ENCODE measurements at regions not wholly inside any gene's neighbourhood (a gene's known extent, or its start where the extent isn't known, plus 50 kb on each side); places are given as distances from the start of the nearest gene placed in this dataset.

DNA sequence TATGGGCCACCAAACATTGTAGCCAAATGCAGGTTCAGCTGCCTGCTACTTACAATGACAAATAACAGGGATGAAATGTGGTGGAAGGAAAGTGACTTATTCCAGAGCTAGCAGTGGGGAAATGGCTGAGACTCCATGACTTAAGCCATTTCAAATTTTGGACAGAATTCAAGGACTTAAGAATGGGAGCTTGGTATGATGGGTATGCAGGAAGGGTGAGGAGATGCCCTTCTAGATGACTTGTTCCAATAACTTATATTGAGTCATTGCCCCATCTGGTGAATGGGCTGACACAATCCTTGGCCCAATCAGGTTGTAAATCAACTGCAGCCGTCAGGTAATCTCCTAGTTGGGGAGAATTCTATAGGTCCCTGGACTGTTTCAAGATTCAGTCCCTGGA is 230.7 kb upstream of the SGCD start:
- TF ChIP-seq, protein P1, sequence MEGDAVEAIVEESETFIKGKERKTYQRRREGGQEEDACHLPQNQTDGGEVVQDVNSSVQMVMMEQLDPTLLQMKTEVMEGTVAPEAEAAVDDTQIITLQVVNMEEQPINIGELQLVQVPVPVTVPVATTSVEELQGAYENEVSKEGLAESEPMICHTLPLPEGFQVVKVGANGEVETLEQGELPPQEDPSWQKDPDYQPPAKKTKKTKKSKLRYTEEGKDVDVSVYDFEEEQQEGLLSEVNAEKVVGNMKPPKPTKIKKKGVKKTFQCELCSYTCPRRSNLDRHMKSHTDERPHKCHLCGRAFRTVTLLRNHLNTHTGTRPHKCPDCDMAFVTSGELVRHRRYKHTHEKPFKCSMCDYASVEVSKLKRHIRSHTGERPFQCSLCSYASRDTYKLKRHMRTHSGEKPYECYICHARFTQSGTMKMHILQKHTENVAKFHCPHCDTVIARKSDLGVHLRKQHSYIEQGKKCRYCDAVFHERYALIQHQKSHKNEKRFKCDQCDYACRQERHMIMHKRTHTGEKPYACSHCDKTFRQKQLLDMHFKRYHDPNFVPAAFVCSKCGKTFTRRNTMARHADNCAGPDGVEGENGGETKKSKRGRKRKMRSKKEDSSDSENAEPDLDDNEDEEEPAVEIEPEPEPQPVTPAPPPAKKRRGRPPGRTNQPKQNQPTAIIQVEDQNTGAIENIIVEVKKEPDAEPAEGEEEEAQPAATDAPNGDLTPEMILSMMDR (IDR thresholded peaks at IDR 0.05; ENCODE audit: low read depth, low read length, missing control alignments), result no peak
- H3K4me3 ChIP-seq (ENCODE audit: low read depth, low read length), result no peak overlapping the region
- no peak for DNase-seq (ENCODE audit: low read depth)
- in situ Hi-C loops (cut with HindIII; ENCODE audit: low sequenced_read_pairs), result no loop called here

DNA sequence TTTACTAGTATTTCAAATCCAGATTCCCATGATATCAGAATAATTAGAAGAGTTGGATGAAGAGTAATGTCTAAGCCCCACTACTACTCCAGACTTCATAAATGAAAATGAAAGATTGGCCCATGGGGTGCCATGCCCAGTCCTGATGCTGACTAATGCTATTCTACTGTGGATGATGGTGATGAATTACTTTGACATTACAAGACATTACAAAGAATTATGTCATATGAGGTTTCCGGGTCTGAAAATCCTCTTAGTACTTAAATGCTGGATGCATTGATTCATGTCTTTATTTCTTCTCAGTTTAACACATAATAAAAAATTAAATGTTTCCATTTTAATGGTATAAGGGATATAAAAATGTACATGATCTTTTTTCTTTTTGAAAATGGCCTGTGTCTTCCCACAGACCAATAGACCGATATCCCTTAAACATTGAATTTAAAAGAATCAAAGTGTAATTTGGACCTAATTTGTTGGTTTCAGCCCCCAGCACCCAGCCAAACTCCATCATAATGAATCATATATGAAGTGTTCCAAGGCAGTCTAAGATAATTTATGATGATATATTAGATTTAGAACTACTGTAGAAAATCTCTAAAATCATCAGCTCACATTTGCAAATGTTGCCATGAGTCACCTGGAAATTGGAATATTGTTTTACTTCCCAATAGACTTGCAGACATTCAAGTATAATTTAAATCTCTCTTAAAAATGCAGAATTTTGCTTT is 223.6 kb upstream of the SGCD start:
- in situ Hi-C loops (cut with HindIII; ENCODE audit: low sequenced_read_pairs), result no loop called here
- H3K4me3 ChIP-seq (ENCODE audit: low read depth, low read length), result no peak overlapping the region
- DNase-seq (ENCODE audit: low read depth), result no peak
- TF ChIP-seq, protein P1 (IDR thresholded peaks at IDR 0.05; ENCODE audit: low read depth, low read length, missing control alignments), result no peak

- TF ChIP-seq, protein P1 (IDR thresholded peaks at IDR 0.05; ENCODE audit: low read depth, low read length, missing control alignments), result no peak
- in situ Hi-C loops (cut with HindIII; ENCODE audit: low sequenced_read_pairs), result no loop called here
- H3K4me3 ChIP-seq (ENCODE audit: low read depth, low read length), result no peak overlapping the region
- no peak for DNase-seq (ENCODE audit: low read depth)
Observed at GRCh38 chr5:156109317-156110023, 217.5 kb upstream of the SGCD start.

GRCh38 chr5:156119692-156120091 is 207.3 kb upstream of the SGCD start:
- no peak overlapping the region for H3K4me3 ChIP-seq (ENCODE audit: low read depth, low read length)
- TF ChIP-seq, protein P1 (IDR thresholded peaks at IDR 0.05; ENCODE audit: low read depth, low read length, missing control alignments), result no peak
- DNase-seq (ENCODE audit: low read depth), result no peak
- in situ Hi-C loops (cut with HindIII; ENCODE audit: low sequenced_read_pairs), result no loop called here

DNA sequence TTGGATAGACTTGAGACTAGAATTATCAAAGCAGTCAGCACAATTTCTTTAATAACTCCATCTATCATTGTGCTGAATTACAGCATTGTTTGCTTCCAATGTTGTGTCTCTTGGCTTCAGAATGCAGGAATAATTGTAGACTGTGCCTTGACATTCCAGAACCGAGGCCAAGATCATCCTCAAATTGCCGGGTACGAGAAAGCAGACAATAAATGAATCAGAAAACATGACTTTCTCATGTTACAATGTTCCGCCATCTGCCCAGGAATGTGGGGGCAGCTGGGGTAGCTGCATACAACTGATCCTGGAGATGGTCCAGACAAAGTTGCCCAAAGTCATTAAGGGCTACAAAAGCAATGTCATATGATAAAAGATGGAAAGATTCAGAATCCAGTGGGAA is 206.2 kb upstream of the SGCD start:
- in situ Hi-C loops (cut with HindIII; ENCODE audit: low sequenced_read_pairs), result no loop called here
- TF ChIP-seq, protein P1 (IDR thresholded peaks at IDR 0.05; ENCODE audit: low read depth, low read length, missing control alignments), result no peak
- DNase-seq (ENCODE audit: low read depth), result peak; percentile 16
- H3K4me3 ChIP-seq (ENCODE audit: low read depth, low read length), result no peak overlapping the region

DNA sequence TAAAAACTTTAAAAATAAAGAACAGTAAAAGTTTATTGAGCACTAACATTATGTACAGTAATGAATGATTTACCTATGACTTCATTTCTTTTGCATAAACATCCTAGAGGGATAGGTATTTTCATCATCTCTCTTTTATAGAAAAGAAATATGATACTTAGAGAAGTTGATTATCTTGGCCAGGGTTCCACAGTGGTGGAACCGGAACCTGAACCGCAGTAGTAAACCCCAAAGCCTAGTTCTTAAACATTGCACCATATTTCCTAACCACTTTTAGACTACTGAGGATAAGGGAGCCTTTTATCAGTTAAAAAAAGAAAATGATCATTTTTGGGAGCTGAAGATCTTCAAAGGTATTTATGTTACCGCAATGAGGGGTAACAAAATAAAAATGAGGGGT is 205.7 kb upstream of the SGCD start:
- TF ChIP-seq, protein P1 (IDR thresholded peaks at IDR 0.05; ENCODE audit: low read depth, low read length, missing control alignments), result no peak
- H3K4me3 ChIP-seq (ENCODE audit: low read depth, low read length), result no peak overlapping the region
- peak; percentile 67 for DNase-seq (ENCODE audit: low read depth)
- in situ Hi-C loops (cut with HindIII; ENCODE audit: low sequenced_read_pairs), result no loop called here
